ENCODE measurements at regions not wholly inside any gene's neighbourhood (a gene's known extent, or its start where the extent isn't known, plus 50 kb on each side); places are given as distances from the start of the nearest gene placed in this dataset.
"Not testable (repeated sequence)": the region's sequence is repeated elsewhere in the genome, so short reads cannot be mapped to it uniquely, and the experiment has no call there.

- DNase-seq = no peak
These were observed 50.0 kb upstream of the ABLIM1 start for GRCh38 chr10:114708084-114708483.

GRCh38 chr10:114708717-114709335 lies 50.8 kb upstream of the ABLIM1 start:
- peak; percentile 84 for DNase-seq

GRCh38 chr10:114709984-114710383 lies 51.9 kb upstream of the ABLIM1 start:
- DNase-seq = no peak

- DNase-seq = no peak
These were observed 53.2 kb upstream of the ABLIM1 start for GRCh38 chr10:114711176-114711868.

GRCh38 chr10:114711869-114712250 lies 53.8 kb upstream of the ABLIM1 start:
- no peak for DNase-seq

- DNase-seq = no peak
These were observed 55.5 kb upstream of the ABLIM1 start for GRCh38 chr10:114713525-114714090.

- DNase-seq = peak; percentile 95
These were observed 56.2 kb upstream of the ABLIM1 start for GRCh38 chr10:114714281-114714741.

GRCh38 chr10:114715171-114715670 lies 57.1 kb upstream of the ABLIM1 start:
- DNase-seq = peak; percentile 71

GRCh38 chr10:114716811-114717404 lies 58.8 kb upstream of the ABLIM1 start:
- no peak for DNase-seq

- not testable (repeated sequence) for DNase-seq
These were observed 59.8 kb upstream of the ABLIM1 start for GRCh38 chr10:114717881-114718280.

GRCh38 chr10:114718374-114718773 lies 60.3 kb upstream of the ABLIM1 start:
- no peak for DNase-seq

- no peak for DNase-seq
These were observed 61.2 kb upstream of the ABLIM1 start for GRCh38 chr10:114719311-114719710.

GRCh38 chr10:114720023-114720422 lies 61.9 kb upstream of the ABLIM1 start:
- DNase-seq = not testable (repeated sequence)

GRCh38 chr10:114720685-114721278 lies 62.7 kb upstream of the ABLIM1 start:
- DNase-seq = no peak

- not testable (repeated sequence) for DNase-seq
These were observed 64.1 kb upstream of the ABLIM1 start for GRCh38 chr10:114722136-114722535.

- no peak for DNase-seq
These were observed 65.3 kb upstream of the ABLIM1 start for GRCh38 chr10:114723361-114723760.

GRCh38 chr10:114723991-114724715 lies 66.1 kb upstream of the ABLIM1 start:
- DNase-seq = no peak

GRCh38 chr10:114724716-114725106 lies 66.6 kb upstream of the ABLIM1 start:
- DNase-seq = no peak

GRCh38 chr10:114726820-114727271 lies 68.8 kb upstream of the ABLIM1 start:
- DNase-seq = no peak

- no peak for DNase-seq
These were observed 70.2 kb upstream of the ABLIM1 start for GRCh38 chr10:114728325-114728724.

GRCh38 chr10:114729103-114729659 lies 71.1 kb upstream of the ABLIM1 start:
- no peak for DNase-seq

GRCh38 chr10:114730291-114730690 lies 72.2 kb upstream of the ABLIM1 start:
- DNase-seq = no peak

All from fibroblast of skin of abdomen (primary cell).